ENCODE measurements at regions not wholly inside any gene's neighbourhood (a gene's known extent, or its start where the extent isn't known, plus 50 kb on each side); places are given as distances from the start of the nearest gene placed in this dataset.

- no peak overlapping the region for H3K27ac ChIP-seq
- no peaks in the 10 kb centered on the region for H3K4me1 ChIP-seq
- intact Hi-C loops (cut with DNase I; ENCODE audit: low total_unique reads): no loop called here
- no peaks in the 10 kb centered on the region for H3K27me3 ChIP-seq
- no peaks in the 10 kb centered on the region for H3K36me3 ChIP-seq
- DNase-seq: no peak
- H3K9me3 ChIP-seq: no peaks in the 10 kb centered on the region
- no peak overlapping the region for H3K4me3 ChIP-seq
- no peak for TF ChIP-seq POLR2A (IDR thresholded peaks at IDR 0.05)
- TF ChIP-seq CTCF (IDR thresholded peaks at IDR 0.05): no peak
Measured at GRCh38 chr4:152112887-152113286, 352.1 kb upstream of the GATB start.

GRCh38 chr4:152112190-152112589, 351.4 kb upstream of the GATB start:
- TF ChIP-seq CTCF (IDR thresholded peaks at IDR 0.05): no peak
- TF ChIP-seq POLR2A (IDR thresholded peaks at IDR 0.05): no peak
- Histone ChIP-seq H3K4me3 (no peak overlapping the region), H3K4me1 (no peaks in the 10 kb centered on the region), H3K36me3 (no peaks in the 10 kb centered on the region), H3K27me3 (no peaks in the 10 kb centered on the region), H3K9me3 (no peaks in the 10 kb centered on the region), H3K27ac (no peak overlapping the region)
- DNase-seq: no peak
- intact Hi-C loops (cut with DNase I; ENCODE audit: low total_unique reads): no loop called here

- H3K27ac ChIP-seq: no peak overlapping the region
- DNase-seq: no peak
- H3K4me3 ChIP-seq: no peak overlapping the region
- H3K9me3 ChIP-seq: no peaks in the 10 kb centered on the region
- no peaks in the 10 kb centered on the region for H3K4me1 ChIP-seq
- H3K36me3 ChIP-seq: no peaks in the 10 kb centered on the region
- no peaks in the 10 kb centered on the region for H3K27me3 ChIP-seq
- intact Hi-C loops (cut with DNase I; ENCODE audit: low total_unique reads): no loop called here
- TF ChIP-seq POLR2A (IDR thresholded peaks at IDR 0.05): no peak
Measured at GRCh38 chr4:152110780-152111179, 350.0 kb upstream of the GATB start.

- TF ChIP-seq CTCF (IDR thresholded peaks at IDR 0.05) (no peak), POLR2A (IDR thresholded peaks at IDR 0.05) (no peak)
- intact Hi-C loops (cut with DNase I; ENCODE audit: low total_unique reads): no loop called here
- DNase-seq: peak in 1 of 2 donors; percentile 28
Measured at GRCh38 chr4:152109531-152110509, 349.0 kb upstream of the GATB start.

GRCh38 chr4:152107736-152108500, 347.1 kb upstream of the GATB start:
- intact Hi-C loops (cut with DNase I; ENCODE audit: low total_unique reads): no loop called here
- no peak for TF ChIP-seq CTCF (IDR thresholded peaks at IDR 0.05)
- TF ChIP-seq POLR2A (IDR thresholded peaks at IDR 0.05): no peak
- no peak for DNase-seq

More at GRCh38 chr4:152109531-152110509, 349.0 kb upstream of the GATB start:
- Histone ChIP-seq H3K36me3 (no peaks in the 10 kb centered on the region), H3K4me3 (no peak overlapping the region), H3K27me3 (no peaks in the 10 kb centered on the region), H3K27ac (no peak overlapping the region), H3K9me3 (no peaks in the 10 kb centered on the region), H3K4me1 (no peaks in the 10 kb centered on the region)

More at GRCh38 chr4:152107736-152108500, 347.1 kb upstream of the GATB start:
- Histone ChIP-seq H3K27ac (no peak overlapping the region), H3K36me3 (no peaks in the 10 kb centered on the region), H3K9me3 (no peaks in the 10 kb centered on the region), H3K4me3 (no peak overlapping the region), H3K4me1 (no peaks in the 10 kb centered on the region), H3K27me3 (no peaks in the 10 kb centered on the region)
